SH-SY5Y (cell line): ENCODE measurements at regions not wholly inside any gene's neighbourhood (a gene's known extent, or its start where the extent isn't known, plus 50 kb on each side); places are given as distances from the start of the nearest gene placed in this dataset.

Experiments
- GATA2 ChIP-seq: IDR thresholded peaks from 2 replicates; pipeline ENCODE4 v1.6.1; 2011; ENCODE audit warnings: mild to moderate bottlenecking, low read depth, low read length
- GATA3 ChIP-seq: IDR thresholded peaks from 2 replicates; pipeline ENCODE4 v1.6.1; 2011; ENCODE audit warnings: low read depth, mild to moderate bottlenecking, low read length, moderate library complexity

DNA sequence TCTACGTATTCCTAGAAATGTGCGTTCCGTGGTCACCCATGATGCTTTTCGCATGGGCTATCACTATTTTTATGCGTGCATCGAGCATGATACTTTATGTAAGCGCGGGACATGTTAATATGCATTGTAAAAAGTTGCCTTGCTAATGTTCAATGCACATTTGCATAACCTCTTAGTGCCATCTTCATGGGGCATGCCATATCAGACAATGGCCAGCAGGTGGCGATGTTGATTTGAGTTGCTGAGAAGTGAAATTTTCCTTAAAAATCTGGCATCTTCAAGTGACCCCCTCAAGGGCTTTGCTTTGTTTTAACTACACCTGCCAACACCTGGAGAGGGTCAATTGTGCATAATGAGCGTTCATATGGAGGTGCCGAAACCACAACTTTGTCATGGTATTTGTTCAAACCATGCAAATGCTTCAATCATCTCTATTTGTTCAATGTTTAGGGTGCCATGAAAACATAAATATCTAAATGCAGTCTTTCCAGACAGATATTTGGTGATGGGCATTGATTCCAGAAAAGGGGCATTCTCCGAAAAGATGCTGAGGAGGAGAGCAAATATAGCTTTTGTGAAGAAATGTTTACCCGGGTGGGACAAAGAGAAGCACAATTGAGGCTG lies 833.9 kb upstream of the PRKX start:
- no peak for TF ChIP-seq GATA3
- TF ChIP-seq GATA2: no peak
